HepG2 (cell line): ENCODE measurements at regions not wholly inside any gene's neighbourhood (a gene's known extent, or its start where the extent isn't known, plus 50 kb on each side); places are given as distances from the start of the nearest gene placed in this dataset.

Experiments
- ATAC-seq: fragments of 200-7000 bp; cut with Tn5 transposase; 3 replicates; pipeline ENCODE4 v1.9.1; 2020; ENCODE audit warnings: mild to moderate bottlenecking, moderate library complexity
- BruUV-seq: library from RNA; stranded (reverse); fragments of 400-500 nt; replicated peaks from 2 replicates; lab custom pipeline; 2021; lab: Mats Ljungman, UMichigan
- CTCF ChIA-PET: fragments of 300-600 bp; formaldehyde crosslinking; extraction: SDS; loops from one replicate; lab custom pipeline; 2021; ENCODE audit warnings: low total read pairs, inconsistent platforms, low intra/inter-chr PET ratio; lab: Yijun Ruan, JAX
- POLR2A ChIA-PET: fragments of 350-600 bp; sonication (Branson Sonifier 250); formaldehyde crosslinking; loops from one replicate; lab custom pipeline; 2020; ENCODE audit warnings: antibody characterized with exemption, inconsistent platforms; lab: Yijun Ruan, JAX
- DNase-seq: peaks from one replicate; pipeline ENCODE4 v3.0.0-alpha.2; 2015; ENCODE audit warnings: low spot score
- FAIRE-seq: peaks from 3 replicates; lab custom pipeline; 2011; peaks lifted over from hg19 to GRCh38; lab: Jason Lieb, UNC
- H2AFZ ChIP-seq: one replicate; pipeline ENCODE4 v1.6.1; 2011; ENCODE audit warnings: low read length, inconsistent platforms
- H3K27ac ChIP-seq: fragments of 300-600 bp; 3 replicates; pipeline ENCODE4 v1.8.0; 2011; ENCODE audit warnings: mixed run types, mild to moderate bottlenecking, mixed read lengths, low read length, inconsistent platforms; ENCODE audit not compliant: insufficient read depth; ENCODE audit errors: extremely low read length
- H3K27me3 ChIP-seq, 2 experiments: fragments of 200-600 bp in 1 of 2; 2 replicates in 1 of 2; 3 replicates in 1 of 2; pipeline versions ENCODE4 v1.6.0 to v1.8.0; 2011; ENCODE audit warnings: low read length in 2 of 2, mild to moderate bottlenecking in 2 of 2, moderate library complexity in 2 of 2, inconsistent platforms in 1 of 2; ENCODE audit not compliant: insufficient read depth in 2 of 2, control insufficient read depth in 1 of 2
- H3K36me3 ChIP-seq, 2 experiments: fragments of 200-600 bp in 1 of 2; replicated peaks in 1 of 2; 2 replicates in 1 of 2; 3 replicates in 1 of 2; pipeline versions ENCODE4 v1.5.1 to v1.8.0; 2011; ENCODE audit warnings: low read length in 2 of 2, inconsistent platforms in 1 of 2; ENCODE audit not compliant: insufficient read depth in 2 of 2, control insufficient read depth in 1 of 2
- H3K4me1 ChIP-seq: 2 replicates; pipeline ENCODE4 v1.5.1; 2012; ENCODE audit warnings: low read length, inconsistent platforms; ENCODE audit not compliant: insufficient read depth
- H3K4me2 ChIP-seq: 2 replicates; pipeline ENCODE4 v1.6.0; 2011; ENCODE audit warnings: low read depth, low read length, inconsistent platforms
- H3K4me3 ChIP-seq, 3 experiments: fragments of 200-600 bp in 1 of 3; sonication (generic), shearing (Covaris generic) in 1 of 3; replicated peaks in 1 of 3; 2 replicates each; pipeline ENCODE4 v1.5.1; 2011 to 2016; ENCODE audit warnings: low read length in 3 of 3, inconsistent platforms in 2 of 3, low read depth in 2 of 3, mild to moderate bottlenecking in 2 of 3, control low read depth in 1 of 3, mixed read lengths in 1 of 3; ENCODE audit not compliant: insufficient read depth in 1 of 3
- H3K79me2 ChIP-seq: one replicate; pipeline ENCODE4 v1.6.1; 2011; ENCODE audit warnings: low read length, inconsistent platforms; ENCODE audit not compliant: insufficient read depth
- H3K9ac ChIP-seq: 2 replicates; pipeline ENCODE4 v1.6.0; 2011; ENCODE audit warnings: mild to moderate bottlenecking, low read depth, low read length, inconsistent platforms; ENCODE audit not compliant: insufficient read depth
- H3K9me3 ChIP-seq: 2 replicates; pipeline ENCODE4 v1.5.1; 2012; ENCODE audit warnings: mild to moderate bottlenecking, low read length
- H4K20me1 ChIP-seq: 2 replicates; pipeline ENCODE4 v1.6.0; 2011; ENCODE audit warnings: inconsistent platforms, mild to moderate bottlenecking, low read length, moderate library complexity; ENCODE audit not compliant: insufficient read depth
- ARNT ChIP-seq: fragments of 450-650 bp; IDR thresholded peaks from 2 replicates; pipeline ENCODE4 v1.6.1; 2017
- BORCS8-MEF2B ChIP-seq: sonication (generic); formaldehyde crosslinking; IDR thresholded peaks from 2 replicates; pipeline ENCODE4 v1.8.0; 2022; ENCODE audit warnings: mild to moderate bottlenecking, missing genetic modification reagents
- DPF2 ChIP-seq: sonication (generic); formaldehyde crosslinking; IDR thresholded peaks from 2 replicates; pipeline ENCODE4 v1.4.0; 2020; ENCODE audit warnings: mild to moderate bottlenecking, low read depth, missing genetic modification reagents, borderline replicate concordance
- FLYWCH1 ChIP-seq: sonication (generic); formaldehyde crosslinking; IDR thresholded peaks from 2 replicates; pipeline ENCODE4 v1.8.1; 2023; ENCODE audit warnings: mild to moderate bottlenecking, missing genetic modification reagents
- MAZ ChIP-seq, 2 experiments: sonication (generic) in 1 of 2; formaldehyde crosslinking in 1 of 2; IDR thresholded peaks; 2 replicates each; pipeline versions ENCODE4 v1.5.0 to v1.6.1; 2012 to 2020; ENCODE audit warnings: low read depth in 2 of 2, mild to moderate bottlenecking in 2 of 2, borderline replicate concordance in 1 of 2, improper control_type of control experiment in 1 of 2, low read length in 1 of 2, missing genetic modification reagents in 1 of 2, moderate library complexity in 1 of 2
- NFE2 ChIP-seq: sonication (generic); formaldehyde crosslinking; IDR thresholded peaks from 2 replicates; pipeline ENCODE4 v1.4.0; 2020; ENCODE audit warnings: missing genetic modification reagents
- PCBP2 ChIP-seq: fragments of 200-400 bp; formaldehyde crosslinking; optimal IDR thresholded peaks from 2 replicates; pipeline ENCODE3; 2018; ENCODE audit warnings: low read length, low read depth; ENCODE audit not compliant: poor library complexity, severe bottlenecking
- RCOR2 ChIP-seq: IDR thresholded peaks from 2 replicates; pipeline ENCODE4 v1.6.1; 2016; ENCODE audit warnings: missing biosample characterization, missing genetic modification reagents
- ZBTB38 ChIP-seq: sonication (generic); formaldehyde crosslinking; IDR thresholded peaks from 2 replicates; pipeline ENCODE4 v1.5.1; 2020; ENCODE audit warnings: mild to moderate bottlenecking, missing genetic modification reagents
- ZFP62 ChIP-seq: sonication (generic); formaldehyde crosslinking; IDR thresholded peaks from 2 replicates; pipeline ENCODE4 v1.4.0; 2020; ENCODE audit warnings: missing genetic modification reagents
- ZMAT3 ChIP-seq: sonication (generic); formaldehyde crosslinking; conservative IDR thresholded peaks from 2 replicates; pipeline ENCODE4 v1.7.0; 2021; ENCODE audit warnings: missing genetic modification reagents
- ZNF34 ChIP-seq: sonication (generic); formaldehyde crosslinking; IDR thresholded peaks from 2 replicates; pipeline ENCODE4 v1.4.0; 2020; ENCODE audit warnings: mild to moderate bottlenecking, missing genetic modification reagents, borderline replicate concordance
- ZNF501 ChIP-seq: sonication (generic); formaldehyde crosslinking; IDR thresholded peaks from 2 replicates; pipeline ENCODE4 v1.5.1; 2020; ENCODE audit warnings: mild to moderate bottlenecking, moderate library complexity, missing genetic modification reagents
- ZNF569 ChIP-seq: sonication (generic); formaldehyde crosslinking; IDR thresholded peaks from 2 replicates; pipeline ENCODE4 v1.5.0; 2020; ENCODE audit warnings: mild to moderate bottlenecking, missing genetic modification reagents, moderate library complexity, borderline replicate concordance
- ZNF598 ChIP-seq: sonication (generic); formaldehyde crosslinking; IDR thresholded peaks from 2 replicates; pipeline ENCODE4 v1.5.1; 2020; ENCODE audit warnings: mild to moderate bottlenecking, missing genetic modification reagents, borderline replicate concordance
- ZSCAN9 ChIP-seq: IDR thresholded peaks from 2 replicates; pipeline ENCODE4 v1.6.1; 2016; ENCODE audit warnings: borderline replicate concordance
- WGBS: methylation state at CpG from one replicate; pipeline ENCODE4 v1.1.6; 2017; ENCODE audit warnings: low lambda C conversion rate; 5-methylcytosine and 5-hydroxymethylcytosine counted together
- in situ Hi-C: cut with HindIII; loops from 2 replicates; pipeline ENCODE4 v1.10.0; 2017; ENCODE audit warnings: low pct_unique_long_range_greater_than_20kb; ENCODE audit not compliant: extremely low pct_ligation_motif_present
- intact Hi-C: fragments of 100-400 bp; cut with micrococcal nuclease; formaldehyde crosslinking; loops from one replicate; pipeline ENCODE4 v1.10.0; 2022; ENCODE audit not compliant: unreplicated experiment
- TF ChIP-seq, protein P1 (sequence below): sonication (generic); formaldehyde crosslinking; IDR thresholded peaks from 2 replicates; pipeline ENCODE4 v1.4.0; 2020; ENCODE audit warnings: missing genetic modification reagents
- TF ChIP-seq, protein P2 (sequence below): IDR thresholded peaks from 2 replicates; pipeline ENCODE4 v1.6.1; 2016; ENCODE audit warnings: control low read depth
- TF ChIP-seq, protein P3 (sequence below): sonication (generic); formaldehyde crosslinking; IDR thresholded peaks from 2 replicates; pipeline ENCODE4 v1.8.1; 2023; ENCODE audit warnings: mild to moderate bottlenecking, missing genetic modification reagents, borderline replicate concordance

DNA sequence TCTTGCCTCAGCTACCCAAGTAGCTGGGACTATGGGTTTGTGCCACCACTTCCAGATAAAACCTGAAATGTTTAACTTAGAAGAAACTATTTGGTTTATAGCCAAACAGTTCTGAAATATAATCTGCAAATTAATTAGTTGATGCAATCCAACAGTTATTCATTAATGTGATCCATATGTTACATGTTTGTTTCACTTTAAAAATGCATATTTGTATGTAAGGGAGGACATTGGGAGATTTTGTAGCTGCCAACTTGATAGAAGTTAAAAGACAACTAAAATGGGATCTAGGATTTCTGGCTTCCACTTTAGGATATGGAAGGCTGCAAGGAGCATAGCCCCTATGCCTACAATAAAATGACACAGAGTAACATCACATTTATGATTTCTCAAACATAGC is 532.5 kb upstream of the SLC10A2 start (continued):
- TF ChIP-seq ARNT (no peak), PCBP2 (no peak), ZNF501 (CRISPR knock-in tag) (no peak)
- TF ChIP-seq, protein P1, sequence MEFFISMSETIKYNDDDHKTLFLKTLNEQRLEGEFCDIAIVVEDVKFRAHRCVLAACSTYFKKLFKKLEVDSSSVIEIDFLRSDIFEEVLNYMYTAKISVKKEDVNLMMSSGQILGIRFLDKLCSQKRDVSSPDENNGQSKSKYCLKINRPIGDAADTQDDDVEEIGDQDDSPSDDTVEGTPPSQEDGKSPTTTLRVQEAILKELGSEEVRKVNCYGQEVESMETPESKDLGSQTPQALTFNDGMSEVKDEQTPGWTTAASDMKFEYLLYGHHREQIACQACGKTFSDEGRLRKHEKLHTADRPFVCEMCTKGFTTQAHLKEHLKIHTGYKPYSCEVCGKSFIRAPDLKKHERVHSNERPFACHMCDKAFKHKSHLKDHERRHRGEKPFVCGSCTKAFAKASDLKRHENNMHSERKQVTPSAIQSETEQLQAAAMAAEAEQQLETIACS, result no peak

DNA sequence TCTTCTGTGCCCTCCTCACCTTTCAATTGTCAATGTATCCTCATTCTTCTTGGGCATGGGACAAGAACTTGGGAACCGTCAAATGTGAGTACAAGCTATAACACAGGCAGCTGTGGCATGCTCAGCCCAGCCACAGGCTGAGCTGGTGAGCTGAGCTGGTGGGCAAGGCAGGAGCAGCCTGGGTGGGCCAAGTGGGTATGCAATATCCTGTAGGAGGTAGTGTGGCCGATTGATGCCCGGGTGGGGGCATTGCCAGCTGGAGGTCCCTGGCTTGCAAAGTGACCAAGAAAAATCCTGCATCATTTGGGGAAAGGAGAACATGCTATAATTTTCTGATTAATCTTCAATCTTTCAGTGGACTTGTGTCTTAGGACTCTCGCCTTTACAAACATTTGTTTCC is 507.2 kb upstream of the SLC10A2 start:
- BruUV-seq, result no TSS peak

More for the DNA sequence above, 507.2 kb upstream of the SLC10A2 start:
- Histone ChIP-seq H3K79me2 (no peaks in the 10 kb centered on the region), H3K4me3 (no peak overlapping the region), H3K4me1 (no peaks in the 10 kb centered on the region), H3K9me3 (peaks cover 63% of the 10 kb centered on the region), H3K4me2 (no peak overlapping the region), H2AFZ (no peak overlapping the region), H3K36me3 (no peaks in the 10 kb centered on the region), H3K27me3 (no peaks in the 10 kb centered on the region; a peak in 1 of 5 replicates), H3K27ac (no peak overlapping the region), H3K9ac (no peak overlapping the region), H4K20me1 (no peaks in the 10 kb centered on the region)
- FAIRE-seq, result no peak
- ATAC-seq, result no peak
- CTCF ChIA-PET, result no interaction called here
- TF ChIP-seq ZNF569 (CRISPR knock-in tag) (no peak), ZMAT3 (no peak), ZBTB38 (CRISPR knock-in tag) (no peak), ZSCAN9 (no peak), MAZ (IDR thresholded peaks at IDR 0.05; ENCODE audit: borderline replicate concordance, low read depth, low read length) (no peak), MAZ (CRISPR knock-in tag; IDR thresholded peaks at IDR 0.05; ENCODE audit: low read depth) (no peak), RCOR2 (CRISPR knock-in tag) (no peak), BORCS8-MEF2B (CRISPR knock-in tag) (no peak), FLYWCH1 (CRISPR knock-in tag) (no peak), DPF2 (no peak), ZNF598 (CRISPR knock-in tag) (no peak), ZFP62 (CRISPR knock-in tag) (no peak), ZNF34 (CRISPR knock-in tag) (no peak), NFE2 (CRISPR knock-in tag) (no peak)
- TF ChIP-seq, protein P2, sequence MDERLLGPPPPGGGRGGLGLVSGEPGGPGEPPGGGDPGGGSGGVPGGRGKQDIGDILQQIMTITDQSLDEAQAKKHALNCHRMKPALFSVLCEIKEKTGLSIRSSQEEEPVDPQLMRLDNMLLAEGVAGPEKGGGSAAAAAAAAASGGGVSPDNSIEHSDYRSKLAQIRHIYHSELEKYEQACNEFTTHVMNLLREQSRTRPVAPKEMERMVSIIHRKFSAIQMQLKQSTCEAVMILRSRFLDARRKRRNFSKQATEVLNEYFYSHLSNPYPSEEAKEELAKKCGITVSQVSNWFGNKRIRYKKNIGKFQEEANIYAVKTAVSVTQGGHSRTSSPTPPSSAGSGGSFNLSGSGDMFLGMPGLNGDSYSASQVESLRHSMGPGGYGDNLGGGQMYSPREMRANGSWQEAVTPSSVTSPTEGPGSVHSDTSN, result no peak
- TF ChIP-seq, protein P3, sequence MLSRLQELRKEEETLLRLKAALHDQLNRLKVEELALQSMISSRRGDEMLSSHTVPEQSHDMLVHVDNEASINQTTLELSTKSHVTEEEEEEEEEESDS (CRISPR knock-in tag), result no peak
- in situ Hi-C loops (no loop called here), intact Hi-C loops (no loop called here)
- 5% methylated on average over 4 of the region's 4 CpGs for WGBS
- POLR2A ChIA-PET, result no interaction called here
- no peak for DNase-seq
